ENCODE measurements at regions not wholly inside any gene's neighbourhood (a gene's known extent, or its start where the extent isn't known, plus 50 kb on each side); places are given as distances from the start of the nearest gene placed in this dataset.

- Histone ChIP-seq H3K79me2 (ENCODE audit: control insufficient read depth, insufficient read depth, low read length) (no peaks in the 10 kb centered on the region), H4K20me1 (replicated peaks; ENCODE audit: control insufficient read depth, extremely low read depth, insufficient read depth, low read length) (no peaks in the 10 kb centered on the region), H3K4me1 (ENCODE audit: control insufficient read depth, extremely low read depth, insufficient read depth, low read length) (no peaks in the 10 kb centered on the region), H3K27me3 (ENCODE audit: control insufficient read depth in 2 of 2, insufficient read depth in 2 of 2, low read length in 2 of 2) (no peaks in the 10 kb centered on the region), H3K4me3 (replicated peaks in 1 of 3; ENCODE audit: insufficient read depth in 1 of 3, low read depth in 1 of 3, low read length in 3 of 3) (no peak overlapping the region), H3K27ac (ENCODE audit: insufficient read depth, low read depth, low read length) (no peak overlapping the region), H3K9ac (replicated peaks; ENCODE audit: extremely low read depth, insufficient read depth, low read length) (no peak overlapping the region), H3K36me3 (ENCODE audit: control insufficient read depth in 2 of 2, extremely low read depth in 1 of 2, insufficient read depth in 2 of 2, low read length in 2 of 2) (no peaks in the 10 kb centered on the region), H3K9me3 (replicated peaks; ENCODE audit: control insufficient read depth, insufficient read depth, low read length) (no peaks in the 10 kb centered on the region), H3K4me2 (ENCODE audit: insufficient read depth, low read length) (no peak overlapping the region), H2AFZ (ENCODE audit: low read depth, low read length) (no peak overlapping the region), H3K9me1 (replicated peaks; ENCODE audit: control insufficient read depth, extremely low read depth, insufficient read depth, low read length) (no peaks in the 10 kb centered on the region)
- FAIRE-seq (no peak), DNase-seq (ENCODE audit: low read depth, low spot score) (no peak)
- dilution Hi-C loops (cut with MboI; ENCODE audit: extremely low pct_ligation_motif_present, low sequenced_read_pairs) (no loop called here), intact Hi-C loops (cut with micrococcal nuclease) (no loop called here)
- no TSS peak for BruUV-seq (replicated peaks)
- TF ChIP-seq EZH2 (IDR thresholded peaks at IDR 0.05; ENCODE audit: borderline replicate concordance, low read depth, low read length, severe bottlenecking) (no peak), JUN (IDR thresholded peaks at IDR 0.05; ENCODE audit: borderline replicate concordance, insufficient read depth, insufficient read length, low read depth) (no peak), POLR2A (IDR thresholded peaks at IDR 0.05; ENCODE audit: low read depth, low read length) (no peak), POLR2AphosphoS5 (IDR thresholded peaks at IDR 0.05; ENCODE audit: insufficient read depth, low read depth, low read length) (no peak), CTCF (IDR thresholded peaks at IDR 0.05; ENCODE audit: extremely low read depth in 1 of 2, insufficient read depth in 1 of 2, low read depth in 1 of 2, low read length in 2 of 2) (no peak), FOS (IDR thresholded peaks at IDR 0.05; ENCODE audit: borderline replicate concordance, insufficient read depth, low read length) (no peak), GATA2 (IDR thresholded peaks at IDR 0.05; ENCODE audit: insufficient read depth, insufficient read length, low read depth, low read length) (no peak), MAX (IDR thresholded peaks at IDR 0.05; ENCODE audit: insufficient read depth, insufficient read length) (no peak), MYC (IDR thresholded peaks at IDR 0.05; ENCODE audit: low read depth, low read length) (no peak)
- ChIA-PET CTCF (no interaction called here), POLR2A (no interaction called here)
These were observed 1045.8 kb upstream of the TENM4 start for GRCh38 chr11:80486678-80487077.
